KMS-11 (cell line): ENCODE measurements at regions not wholly inside any gene's neighbourhood (a gene's known extent, or its start where the extent isn't known, plus 50 kb on each side); places are given as distances from the start of the nearest gene placed in this dataset.
"Not testable (repeated sequence)": the region's sequence is repeated elsewhere in the genome, so short reads cannot be mapped to it uniquely, and the experiment has no call there.

ENCODE experiments used
- H2AFZ ChIP-seq: fragments of 200-600 bp; sonication (generic); 2 replicates; pipeline ENCODE4 v1.6.1; 2016; ENCODE audit warnings: antibody characterized with exemption, mixed run types, low read depth
- H3K27ac ChIP-seq: fragments of 200-600 bp; sonication (generic); 2 replicates; pipeline ENCODE4 v1.6.1; 2016; ENCODE audit warnings: mild to moderate bottlenecking, mixed run types
- H3K27me3 ChIP-seq: fragments of 200-600 bp; sonication (generic); 2 replicates; pipeline ENCODE4 v1.6.1; 2017; ENCODE audit warnings: mild to moderate bottlenecking, low read depth, mixed run types, moderate library complexity; ENCODE audit not compliant: insufficient read depth
- H3K36me3 ChIP-seq: fragments of 200-600 bp; sonication (generic); 2 replicates; pipeline ENCODE4 v1.6.1; 2017; ENCODE audit warnings: mild to moderate bottlenecking, mixed run types; ENCODE audit not compliant: insufficient read depth
- H3K4me1 ChIP-seq: fragments of 200-600 bp; sonication (generic); 2 replicates; pipeline ENCODE4 v1.6.1; 2016; ENCODE audit warnings: mild to moderate bottlenecking, low read depth, mixed run types; ENCODE audit not compliant: poor library complexity, severe bottlenecking
- H3K4me2 ChIP-seq: fragments of 200-600 bp; sonication (generic); 2 replicates; pipeline ENCODE4 v1.7.0; 2016; ENCODE audit warnings: mild to moderate bottlenecking, mixed run types
- H3K4me3 ChIP-seq: fragments of 200-600 bp; sonication (generic); IDR thresholded peaks from 2 replicates; pipeline ENCODE4 v1.6.1; 2017; ENCODE audit warnings: low read depth, low read length, mixed read lengths; ENCODE audit not compliant: insufficient read depth
- H3K79me2 ChIP-seq: fragments of 200-600 bp; sonication (generic); 2 replicates; pipeline ENCODE4 v1.6.1; 2016; ENCODE audit warnings: low read depth, mixed run types; ENCODE audit not compliant: insufficient read depth
- H3K9ac ChIP-seq: fragments of 200-600 bp; sonication (generic); 2 replicates; pipeline ENCODE4 v1.6.1; 2016; ENCODE audit warnings: mild to moderate bottlenecking, mixed run types
- H4K20me1 ChIP-seq: fragments of 200-600 bp; sonication (generic); 2 replicates; pipeline ENCODE4 v1.6.1; 2016; ENCODE audit warnings: mild to moderate bottlenecking, mixed run types; ENCODE audit not compliant: insufficient read depth
- TF ChIP-seq, protein P1 (sequence below): fragments of 200-600 bp; sonication (generic); conservative IDR thresholded peaks from 2 replicates; pipeline ENCODE4 v1.6.1; 2017; ENCODE audit warnings: low read depth, mild to moderate bottlenecking, antibody characterized with exemption, low read length, moderate library complexity, mixed read lengths

GRCh38 chr5:106085136-106085535 is 1585.6 kb downstream of the EFNA5 start:
- Histone ChIP-seq H3K4me2 (no peak overlapping the region), H3K27ac (no peak overlapping the region), H3K9ac (no peak overlapping the region), H3K4me3 (no peak overlapping the region), H3K4me1 (no peaks in the 10 kb centered on the region), H4K20me1 (no peaks in the 10 kb centered on the region), H3K27me3 (no peaks in the 10 kb centered on the region), H3K79me2 (no peaks in the 10 kb centered on the region), H2AFZ (no peak overlapping the region), H3K36me3 (no peaks in the 10 kb centered on the region)
- TF ChIP-seq, protein P1, sequence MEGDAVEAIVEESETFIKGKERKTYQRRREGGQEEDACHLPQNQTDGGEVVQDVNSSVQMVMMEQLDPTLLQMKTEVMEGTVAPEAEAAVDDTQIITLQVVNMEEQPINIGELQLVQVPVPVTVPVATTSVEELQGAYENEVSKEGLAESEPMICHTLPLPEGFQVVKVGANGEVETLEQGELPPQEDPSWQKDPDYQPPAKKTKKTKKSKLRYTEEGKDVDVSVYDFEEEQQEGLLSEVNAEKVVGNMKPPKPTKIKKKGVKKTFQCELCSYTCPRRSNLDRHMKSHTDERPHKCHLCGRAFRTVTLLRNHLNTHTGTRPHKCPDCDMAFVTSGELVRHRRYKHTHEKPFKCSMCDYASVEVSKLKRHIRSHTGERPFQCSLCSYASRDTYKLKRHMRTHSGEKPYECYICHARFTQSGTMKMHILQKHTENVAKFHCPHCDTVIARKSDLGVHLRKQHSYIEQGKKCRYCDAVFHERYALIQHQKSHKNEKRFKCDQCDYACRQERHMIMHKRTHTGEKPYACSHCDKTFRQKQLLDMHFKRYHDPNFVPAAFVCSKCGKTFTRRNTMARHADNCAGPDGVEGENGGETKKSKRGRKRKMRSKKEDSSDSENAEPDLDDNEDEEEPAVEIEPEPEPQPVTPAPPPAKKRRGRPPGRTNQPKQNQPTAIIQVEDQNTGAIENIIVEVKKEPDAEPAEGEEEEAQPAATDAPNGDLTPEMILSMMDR: no peak

- no peak overlapping the region for H2AFZ ChIP-seq
- H3K4me2 ChIP-seq: no peak overlapping the region
- no peaks in the 10 kb centered on the region for H3K79me2 ChIP-seq
- no peaks in the 10 kb centered on the region for H3K4me1 ChIP-seq
- H3K27me3 ChIP-seq: no peaks in the 10 kb centered on the region
- H3K9ac ChIP-seq: no peak overlapping the region
- TF ChIP-seq, protein P1: no peak
- H3K36me3 ChIP-seq: no peaks in the 10 kb centered on the region
- no peaks in the 10 kb centered on the region for H4K20me1 ChIP-seq
- H3K4me3 ChIP-seq: no peak overlapping the region
- H3K27ac ChIP-seq: no peak overlapping the region
Measured at GRCh38 chr5:106080535-106080934, 1590.2 kb downstream of the EFNA5 start.

DNA sequence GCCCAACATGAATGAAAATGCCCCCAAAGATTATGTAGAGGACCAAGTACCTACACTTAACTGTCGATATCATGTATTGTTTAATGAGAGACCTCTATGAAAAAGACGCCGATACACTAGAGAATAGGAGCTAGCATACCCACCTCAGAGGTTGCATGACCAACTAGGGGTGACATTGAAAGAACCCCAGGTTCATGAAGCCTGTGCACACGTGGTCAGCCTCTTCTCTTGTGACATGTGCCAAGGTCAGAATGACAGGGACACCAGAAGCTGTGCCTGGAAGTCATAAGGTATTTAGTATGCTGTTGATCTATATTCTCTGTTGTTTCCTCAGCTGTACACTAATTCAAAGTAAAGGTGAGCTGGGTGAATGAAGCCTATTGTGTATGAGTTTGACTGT is 1594.1 kb downstream of the EFNA5 start:
- Histone ChIP-seq H3K36me3 (no peaks in the 10 kb centered on the region), H2AFZ (no peak overlapping the region), H3K27me3 (no peaks in the 10 kb centered on the region), H3K79me2 (no peaks in the 10 kb centered on the region), H3K9ac (no peak overlapping the region), H3K27ac (no peak overlapping the region), H3K4me1 (no peaks in the 10 kb centered on the region), H3K4me2 (no peak overlapping the region), H3K4me3 (no peak overlapping the region), H4K20me1 (no peaks in the 10 kb centered on the region)
- TF ChIP-seq, protein P1: no peak

DNA sequence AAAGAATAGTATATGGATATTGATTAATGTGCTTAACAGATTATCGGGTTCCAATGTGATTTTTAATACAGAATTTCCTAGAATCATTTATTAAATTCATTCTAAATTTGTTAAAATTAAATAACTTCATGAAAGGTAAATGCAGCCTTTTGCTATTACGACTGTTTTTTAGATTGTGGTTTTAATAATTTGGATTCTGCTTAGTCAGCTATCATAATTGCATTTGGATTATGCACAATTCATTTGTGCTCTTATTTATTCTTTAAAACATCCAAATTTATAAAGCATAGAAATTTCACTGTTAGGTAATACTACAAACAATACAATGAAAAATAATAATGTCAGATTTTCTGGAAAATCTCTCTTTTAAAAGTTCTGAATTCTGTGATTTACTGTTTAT is 1598.5 kb downstream of the EFNA5 start:
- TF ChIP-seq, protein P1: no peak

GRCh38 chr5:106047341-106047740 is 1623.4 kb downstream of the EFNA5 start:
- H2AFZ ChIP-seq: no peak overlapping the region

More for the DNA sequence above, 1598.5 kb downstream of the EFNA5 start:
- no peaks in the 10 kb centered on the region for H3K36me3 ChIP-seq
- H3K27me3 ChIP-seq: no peaks in the 10 kb centered on the region
- no peak overlapping the region for H2AFZ ChIP-seq
- H4K20me1 ChIP-seq: no peaks in the 10 kb centered on the region
- peaks cover 12% of the 10 kb centered on the region for H3K4me1 ChIP-seq
- H3K4me3 ChIP-seq: no peak overlapping the region
- no peaks in the 10 kb centered on the region for H3K79me2 ChIP-seq
- no peak overlapping the region for H3K4me2 ChIP-seq
- H3K27ac ChIP-seq: no peak overlapping the region
- no peak overlapping the region for H3K9ac ChIP-seq

DNA sequence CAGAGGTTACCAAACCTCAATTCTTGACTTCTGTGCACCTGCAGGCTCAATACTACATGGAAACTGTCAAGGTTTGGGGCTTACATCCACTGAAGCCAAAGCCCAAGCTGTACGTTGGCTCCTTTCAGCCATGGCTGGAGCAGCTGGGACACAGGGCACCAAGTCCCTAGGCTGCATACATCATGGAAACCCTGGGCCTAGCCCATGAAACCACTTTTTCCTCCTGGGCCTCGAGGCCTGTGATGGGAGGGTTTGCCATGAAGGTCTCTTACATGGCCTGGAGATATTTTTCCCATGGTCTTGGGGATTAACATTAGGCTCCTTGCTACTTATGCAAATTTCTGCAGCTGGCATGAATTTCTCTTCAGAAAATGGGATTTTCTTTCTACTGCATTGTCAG is 1638.7 kb downstream of the EFNA5 start:
- not testable (repeated sequence) for H4K20me1 ChIP-seq, H3K79me2 ChIP-seq, H3K4me3 ChIP-seq

More at GRCh38 chr5:106047341-106047740, 1623.4 kb downstream of the EFNA5 start:
- H3K36me3 ChIP-seq: no peaks in the 10 kb centered on the region
- TF ChIP-seq, protein P1: no peak
- no peak overlapping the region for H3K4me3 ChIP-seq
- H3K27me3 ChIP-seq: no peaks in the 10 kb centered on the region
- H3K9ac ChIP-seq: no peak overlapping the region
- H4K20me1 ChIP-seq: no peaks in the 10 kb centered on the region
- H3K4me2 ChIP-seq: no peak overlapping the region
- no peak overlapping the region for H3K27ac ChIP-seq
- no peaks in the 10 kb centered on the region for H3K4me1 ChIP-seq
- H3K79me2 ChIP-seq: no peaks in the 10 kb centered on the region

More for the DNA sequence above, 1638.7 kb downstream of the EFNA5 start:
- not testable (repeated sequence) for H3K4me2 ChIP-seq, H3K9ac ChIP-seq, H3K27ac ChIP-seq, H3K4me1 ChIP-seq, H3K36me3 ChIP-seq, H3K27me3 ChIP-seq, H2AFZ ChIP-seq
